ENCODE measurements at regions not wholly inside any gene's neighbourhood (a gene's known extent, or its start where the extent isn't known, plus 50 kb on each side); places are given as distances from the start of the nearest gene placed in this dataset.

GRCh38 chr2:22741216-22741615, 643.8 kb upstream of the KLHL29 start:
- Histone ChIP-seq H3K36me3 (ENCODE audit: control insufficient read depth, insufficient read depth, low read length) (no peaks in the 10 kb centered on the region), H3K27me3 (ENCODE audit: control insufficient read depth, insufficient read depth, low read length) (no peaks in the 10 kb centered on the region), H3K4me1 (ENCODE audit: control insufficient read depth, insufficient read depth, low read length) (no peaks in the 10 kb centered on the region), H3K9me3 (ENCODE audit: control insufficient read depth, low read depth, low read length) (no peaks in the 10 kb centered on the region), H3K4me3 (ENCODE audit: low read length) (no peak overlapping the region), H3K27ac (ENCODE audit: low read length) (no peak overlapping the region)
- no peak for DNase-seq
- WGBS (ENCODE audit: insufficient coverage, low lambda C conversion rate), result 13% methylated on average over 1 of the region's 3 CpGs

GRCh38 chr2:22748909-22749308, 636.1 kb upstream of the KLHL29 start:
- H3K9me3 ChIP-seq (ENCODE audit: control insufficient read depth, low read depth, low read length), result no peaks in the 10 kb centered on the region
- 100% methylated on average over 1 of the region's 1 CpG for WGBS (ENCODE audit: insufficient coverage, low lambda C conversion rate)
- no peak overlapping the region for H3K4me3 ChIP-seq (ENCODE audit: low read length)
- no peaks in the 10 kb centered on the region for H3K36me3 ChIP-seq (ENCODE audit: control insufficient read depth, insufficient read depth, low read length)
- H3K27ac ChIP-seq (ENCODE audit: low read length), result no peak overlapping the region
- H3K27me3 ChIP-seq (ENCODE audit: control insufficient read depth, insufficient read depth, low read length), result no peaks in the 10 kb centered on the region
- DNase-seq, result no peak
- H3K4me1 ChIP-seq (ENCODE audit: control insufficient read depth, insufficient read depth, low read length), result no peaks in the 10 kb centered on the region

GRCh38 chr2:22753476-22753875, 631.5 kb upstream of the KLHL29 start:
- Histone ChIP-seq H3K4me1 (ENCODE audit: control insufficient read depth, insufficient read depth, low read length) (no peaks in the 10 kb centered on the region), H3K4me3 (ENCODE audit: low read length) (no peak overlapping the region), H3K27ac (ENCODE audit: low read length) (no peak overlapping the region), H3K36me3 (ENCODE audit: control insufficient read depth, insufficient read depth, low read length) (no peaks in the 10 kb centered on the region), H3K27me3 (ENCODE audit: control insufficient read depth, insufficient read depth, low read length) (no peaks in the 10 kb centered on the region), H3K9me3 (ENCODE audit: control insufficient read depth, low read depth, low read length) (no peaks in the 10 kb centered on the region)
- no peak for DNase-seq
- 80% methylated on average over 1 of the region's 7 CpGs for WGBS (ENCODE audit: insufficient coverage, low lambda C conversion rate)

- H3K4me1 ChIP-seq (ENCODE audit: control insufficient read depth, insufficient read depth, low read length), result no peaks in the 10 kb centered on the region
- DNase-seq, result no peak
- no peaks in the 10 kb centered on the region for H3K27me3 ChIP-seq (ENCODE audit: control insufficient read depth, insufficient read depth, low read length)
- no peaks in the 10 kb centered on the region for H3K36me3 ChIP-seq (ENCODE audit: control insufficient read depth, insufficient read depth, low read length)
- H3K4me3 ChIP-seq (ENCODE audit: low read length), result no peak overlapping the region
- H3K9me3 ChIP-seq (ENCODE audit: control insufficient read depth, low read depth, low read length), result no peaks in the 10 kb centered on the region
- 100% methylated on average over 2 of the region's 9 CpGs for WGBS (ENCODE audit: insufficient coverage, low lambda C conversion rate)
- no peak overlapping the region for H3K27ac ChIP-seq (ENCODE audit: low read length)
Observed at GRCh38 chr2:22756276-22757043, 628.5 kb upstream of the KLHL29 start.

- DNase-seq, result no peak
- WGBS (ENCODE audit: insufficient coverage, low lambda C conversion rate), result 56% methylated on average over 3 of the region's 3 CpGs
Observed at GRCh38 chr2:22769497-22769896, 615.5 kb upstream of the KLHL29 start.

GRCh38 chr2:22784566-22784965, 600.4 kb upstream of the KLHL29 start:
- no peak for DNase-seq
- 83% methylated on average over 2 of the region's 5 CpGs for WGBS (ENCODE audit: insufficient coverage, low lambda C conversion rate)
- no peak overlapping the region for H3K27ac ChIP-seq (ENCODE audit: low read length)
- H3K4me3 ChIP-seq (ENCODE audit: low read length), result no peak overlapping the region
- no peaks in the 10 kb centered on the region for H3K4me1 ChIP-seq (ENCODE audit: control insufficient read depth, insufficient read depth, low read length)
- no peaks in the 10 kb centered on the region for H3K9me3 ChIP-seq (ENCODE audit: control insufficient read depth, low read depth, low read length)
- no peaks in the 10 kb centered on the region for H3K27me3 ChIP-seq (ENCODE audit: control insufficient read depth, insufficient read depth, low read length)
- H3K36me3 ChIP-seq (ENCODE audit: control insufficient read depth, insufficient read depth, low read length), result no peaks in the 10 kb centered on the region

More at GRCh38 chr2:22769497-22769896, 615.5 kb upstream of the KLHL29 start:
- H3K4me3 ChIP-seq (ENCODE audit: low read length), result no peak overlapping the region
- no peaks in the 10 kb centered on the region for H3K36me3 ChIP-seq (ENCODE audit: control insufficient read depth, insufficient read depth, low read length)
- no peak overlapping the region for H3K27ac ChIP-seq (ENCODE audit: low read length)
- no peaks in the 10 kb centered on the region for H3K4me1 ChIP-seq (ENCODE audit: control insufficient read depth, insufficient read depth, low read length)
- no peaks in the 10 kb centered on the region for H3K27me3 ChIP-seq (ENCODE audit: control insufficient read depth, insufficient read depth, low read length)
- H3K9me3 ChIP-seq (ENCODE audit: control insufficient read depth, low read depth, low read length), result no peaks in the 10 kb centered on the region

GRCh38 chr2:22786817-22787216, 598.2 kb upstream of the KLHL29 start:
- WGBS (ENCODE audit: insufficient coverage, low lambda C conversion rate), result no CpG with 5 or more reads among the region's 2 CpGs
- Histone ChIP-seq H3K27ac (ENCODE audit: low read length) (no peak overlapping the region), H3K4me3 (ENCODE audit: low read length) (no peak overlapping the region), H3K27me3 (ENCODE audit: control insufficient read depth, insufficient read depth, low read length) (no peaks in the 10 kb centered on the region), H3K36me3 (ENCODE audit: control insufficient read depth, insufficient read depth, low read length) (no peaks in the 10 kb centered on the region), H3K4me1 (ENCODE audit: control insufficient read depth, insufficient read depth, low read length) (no peaks in the 10 kb centered on the region), H3K9me3 (ENCODE audit: control insufficient read depth, low read depth, low read length) (no peaks in the 10 kb centered on the region)
- DNase-seq, result no peak

GRCh38 chr2:22787745-22788144, 597.2 kb upstream of the KLHL29 start:
- no peak for DNase-seq
- Histone ChIP-seq H3K27me3 (ENCODE audit: control insufficient read depth, insufficient read depth, low read length) (no peaks in the 10 kb centered on the region), H3K9me3 (ENCODE audit: control insufficient read depth, low read depth, low read length) (no peaks in the 10 kb centered on the region), H3K27ac (ENCODE audit: low read length) (no peak overlapping the region), H3K4me1 (ENCODE audit: control insufficient read depth, insufficient read depth, low read length) (no peaks in the 10 kb centered on the region), H3K4me3 (ENCODE audit: low read length) (no peak overlapping the region), H3K36me3 (ENCODE audit: control insufficient read depth, insufficient read depth, low read length) (no peaks in the 10 kb centered on the region)
- WGBS (ENCODE audit: insufficient coverage, low lambda C conversion rate), result 100% methylated on average over 1 of the region's 1 CpG

- no peak for DNase-seq
- WGBS (ENCODE audit: insufficient coverage, low lambda C conversion rate), result 50% methylated on average over 1 of the region's 7 CpGs
- Histone ChIP-seq H3K4me1 (ENCODE audit: control insufficient read depth, insufficient read depth, low read length) (no peaks in the 10 kb centered on the region), H3K9me3 (ENCODE audit: control insufficient read depth, low read depth, low read length) (no peaks in the 10 kb centered on the region), H3K36me3 (ENCODE audit: control insufficient read depth, insufficient read depth, low read length) (no peaks in the 10 kb centered on the region), H3K27me3 (ENCODE audit: control insufficient read depth, insufficient read depth, low read length) (no peaks in the 10 kb centered on the region), H3K27ac (ENCODE audit: low read length) (no peak overlapping the region), H3K4me3 (ENCODE audit: low read length) (no peak overlapping the region)
Observed at GRCh38 chr2:22788749-22789327, 596.1 kb upstream of the KLHL29 start.

GRCh38 chr2:22795287-22795866, 589.6 kb upstream of the KLHL29 start:
- Histone ChIP-seq H3K36me3 (ENCODE audit: control insufficient read depth, insufficient read depth, low read length) (no peaks in the 10 kb centered on the region), H3K9me3 (ENCODE audit: control insufficient read depth, low read depth, low read length) (no peaks in the 10 kb centered on the region), H3K27me3 (ENCODE audit: control insufficient read depth, insufficient read depth, low read length) (no peaks in the 10 kb centered on the region), H3K4me3 (ENCODE audit: low read length) (no peak overlapping the region), H3K4me1 (ENCODE audit: control insufficient read depth, insufficient read depth, low read length) (no peaks in the 10 kb centered on the region), H3K27ac (ENCODE audit: low read length) (no peak overlapping the region)
- DNase-seq, result no peak
- no CpG with 5 or more reads among the region's 3 CpGs for WGBS (ENCODE audit: insufficient coverage, low lambda C conversion rate)
